Thoracic aorta (tissue), 2 donors: ENCODE measurements at regions not wholly inside any gene's neighbourhood (a gene's known extent, or its start where the extent isn't known, plus 50 kb on each side); places are given as distances from the start of the nearest gene placed in this dataset.

ENCODE experiments used
- ATAC-seq: fragments of 150-250 bp; one replicate; pipeline ENCODE4 v1.8.0; 2017; ENCODE audit warnings: low read depth; ENCODE audit not compliant: insufficient number of reproducible peaks, low FRiP score
- DNase-seq: peaks from one replicate; pipeline ENCODE4 v3.0.0-alpha.2; 2020; ENCODE audit warnings: low spot score
- H3K27ac ChIP-seq, 2 donors: fragments of 200-600 bp; sonication (generic); 1 replicate in 1 of 2; 2 replicates in 1 of 2; pipeline ENCODE4 v1.5.1; 2016; ENCODE audit warnings: mild to moderate bottlenecking in 2 of 2, moderate library complexity in 2 of 2
- H3K27me3 ChIP-seq: fragments of 200-600 bp; sonication (generic); replicated peaks from 2 replicates; pipeline ENCODE4 v1.6.0; 2016; ENCODE audit warnings: mild to moderate bottlenecking; ENCODE audit not compliant: insufficient read depth
- H3K36me3 ChIP-seq: fragments of 200-600 bp; sonication (generic); one replicate; pipeline ENCODE4 v1.5.1; 2016
- H3K4me1 ChIP-seq, 2 donors: fragments of 200-600 bp; sonication (generic); 1 replicate in 1 of 2; 2 replicates in 1 of 2; pipeline versions ENCODE4 v1.5.1 to v1.6.0; 2016; ENCODE audit warnings: low read depth in 2 of 2, mild to moderate bottlenecking in 1 of 2; ENCODE audit not compliant: control insufficient read depth in 1 of 2
- H3K4me3 ChIP-seq: fragments of 200-600 bp; sonication (generic); 2 replicates; pipeline ENCODE4 v1.5.1; 2016; ENCODE audit warnings: mild to moderate bottlenecking
- H3K9me3 ChIP-seq: fragments of 200-600 bp; sonication (generic); 2 replicates; pipeline ENCODE4 v1.5.1; 2016
- CTCF ChIP-seq: fragments of 200-600 bp; sonication (generic); IDR thresholded peaks from one replicate; pipeline ENCODE4 v1.5.1; 2019; ENCODE audit warnings: antibody characterized with exemption

DNA sequence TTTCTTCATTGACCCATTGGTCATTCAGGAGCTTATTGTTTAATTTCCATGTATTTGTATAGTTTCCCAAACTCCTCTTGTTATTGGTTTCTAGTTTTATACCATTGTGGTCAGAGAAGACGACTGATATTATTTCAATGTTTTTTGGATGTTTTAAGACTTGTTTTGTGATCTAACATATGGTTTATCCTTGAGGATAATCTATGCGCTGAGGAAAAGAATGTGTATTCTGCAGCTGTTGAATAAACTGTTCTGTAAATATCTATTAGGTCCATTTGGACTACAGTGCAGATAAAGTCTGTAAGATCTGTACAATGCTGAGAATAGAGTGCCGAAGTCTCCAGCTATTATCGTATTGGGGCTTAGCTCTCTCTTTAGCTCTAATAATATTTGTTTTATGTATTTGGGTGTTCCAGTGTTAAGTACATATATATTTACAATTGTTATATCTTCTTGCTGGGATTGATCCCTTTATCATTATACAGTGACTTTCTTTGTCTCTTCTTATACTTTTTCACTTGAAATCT is 223.3 kb upstream of the ZNF217 start:
- no peaks in the 10 kb centered on the region for H3K36me3 ChIP-seq
- ATAC-seq = no peak
- peaks cover 6% of the 10 kb centered on the region for H3K9me3 ChIP-seq
- no peak overlapping the region for H3K4me3 ChIP-seq
- H3K27ac ChIP-seq = no peak overlapping the region
- no peaks in the 10 kb centered on the region for H3K4me1 ChIP-seq
- no peak for TF ChIP-seq CTCF
- no peaks in the 10 kb centered on the region for H3K27me3 ChIP-seq
- DNase-seq = no peak

DNA sequence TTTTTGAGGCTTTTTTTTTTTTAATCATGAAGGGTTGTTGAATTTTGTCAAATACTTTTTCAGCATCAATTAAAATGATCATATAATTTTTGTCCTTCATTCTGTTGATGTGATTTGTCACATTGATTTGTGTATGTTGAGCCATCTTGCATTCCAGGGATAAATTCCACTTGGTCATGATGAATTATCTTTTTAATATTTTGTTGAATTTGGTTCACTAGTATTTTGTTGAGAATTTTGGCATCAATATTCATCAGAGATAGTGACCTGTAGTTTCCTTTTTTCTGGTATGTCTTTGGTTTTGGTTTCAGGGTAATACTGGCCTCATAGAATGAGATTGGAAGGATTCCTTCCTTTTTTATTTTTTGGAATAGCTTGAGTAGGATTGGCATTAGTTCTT is 221.9 kb upstream of the ZNF217 start:
- no peak overlapping the region for H3K27ac ChIP-seq
- DNase-seq (no peak), ATAC-seq (no peak)
- TF ChIP-seq CTCF = no peak
- H3K27me3 ChIP-seq = no peaks in the 10 kb centered on the region
- no peak overlapping the region for H3K4me3 ChIP-seq
- peaks cover 6% of the 10 kb centered on the region for H3K9me3 ChIP-seq
- no peaks in the 10 kb centered on the region for H3K36me3 ChIP-seq
- no peaks in the 10 kb centered on the region for H3K4me1 ChIP-seq

DNA sequence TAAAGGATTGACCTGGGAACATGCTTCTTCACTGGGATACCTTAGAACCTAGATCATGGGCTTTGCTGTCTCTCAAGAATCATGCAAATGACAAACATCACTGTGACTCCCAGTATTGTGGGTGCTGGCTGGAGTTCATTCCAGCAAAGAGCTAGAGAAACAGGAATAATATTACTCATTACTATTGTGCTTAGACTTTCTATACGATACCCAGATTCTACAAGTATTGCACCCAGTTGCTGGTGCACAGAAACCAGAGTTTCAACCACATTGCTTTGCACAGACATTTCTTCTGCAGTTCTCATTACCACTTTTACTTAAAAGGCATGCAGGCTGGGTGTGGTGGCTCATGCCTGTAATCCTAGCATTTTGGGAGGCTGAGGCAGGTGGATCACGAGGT is 220.4 kb upstream of the ZNF217 start:
- no peak for TF ChIP-seq CTCF

GRCh38 chr20:53813636-53814035 is 220.0 kb upstream of the ZNF217 start:
- H3K27me3 ChIP-seq = no peaks in the 10 kb centered on the region
- no peaks in the 10 kb centered on the region for H3K4me1 ChIP-seq
- TF ChIP-seq CTCF = no peak
- H3K27ac ChIP-seq = no peak overlapping the region
- DNase-seq (no peak), ATAC-seq (no peak)
- H3K4me3 ChIP-seq = no peak overlapping the region
- H3K9me3 ChIP-seq = no peaks in the 10 kb centered on the region
- H3K36me3 ChIP-seq = no peaks in the 10 kb centered on the region

More for the DNA sequence above, 220.4 kb upstream of the ZNF217 start:
- DNase-seq = no peak
- H3K27ac ChIP-seq = no peak overlapping the region
- H3K4me1 ChIP-seq = no peaks in the 10 kb centered on the region
- peaks cover 3% of the 10 kb centered on the region for H3K9me3 ChIP-seq
- no peaks in the 10 kb centered on the region for H3K36me3 ChIP-seq
- no peaks in the 10 kb centered on the region for H3K27me3 ChIP-seq
- no peak overlapping the region for H3K4me3 ChIP-seq
- no peak for ATAC-seq

- Histone ChIP-seq H3K4me1 (no peaks in the 10 kb centered on the region), H3K27me3 (no peaks in the 10 kb centered on the region), H3K9me3 (no peaks in the 10 kb centered on the region), H3K27ac (no peak overlapping the region), H3K36me3 (no peaks in the 10 kb centered on the region), H3K4me3 (no peak overlapping the region)
- ATAC-seq = no peak
- no peak for DNase-seq
- TF ChIP-seq CTCF = no peak
Observed at GRCh38 chr20:53811577-53811976, 217.9 kb upstream of the ZNF217 start.
